ENCODE measurements at regions not wholly inside any gene's neighbourhood (a gene's known extent, or its start where the extent isn't known, plus 50 kb on each side); places are given as distances from the start of the nearest gene placed in this dataset.
"Not testable (repeated sequence)": the region's sequence is repeated elsewhere in the genome, so short reads cannot be mapped to it uniquely, and the experiment has no call there.

GRCh38 chr18:1774261-1774660 is 797.0 kb downstream of the METTL4 start:
- TF ChIP-seq ZNF274 (IDR thresholded peaks at IDR 0.05; ENCODE audit: low read depth, low read length): no peak
- TF ChIP-seq SUZ12 (IDR thresholded peaks at IDR 0.05; ENCODE audit: extremely low read depth, insufficient read depth, insufficient read length): no peak
- no peak for TF ChIP-seq YY1 (IDR thresholded peaks at IDR 0.05; ENCODE audit: insufficient read depth, insufficient read length)
- Histone ChIP-seq H3K9ac (ENCODE audit: insufficient read length, low read depth) (no peak overlapping the region), H3K36me3 (ENCODE audit: insufficient read depth, insufficient read length, low read length) (no peaks in the 10 kb centered on the region), H3K4me3 (ENCODE audit: insufficient read length, low read depth) (no peak overlapping the region), H3K27me3 (ENCODE audit: insufficient read depth, insufficient read length) (no peaks in the 10 kb centered on the region), H3K4me1 (ENCODE audit: insufficient read depth, insufficient read length) (no peaks in the 10 kb centered on the region), H3K9me3 (ENCODE audit: insufficient read depth, low read length) (no peaks in the 10 kb centered on the region)
- no peak for DNase-seq (ENCODE audit: low read depth, low spot score)

GRCh38 chr18:1777843-1778242 is 793.5 kb downstream of the METTL4 start:
- TF ChIP-seq SUZ12 (IDR thresholded peaks at IDR 0.05; ENCODE audit: extremely low read depth, insufficient read depth, insufficient read length) (no peak), YY1 (IDR thresholded peaks at IDR 0.05; ENCODE audit: insufficient read depth, insufficient read length) (no peak), ZNF274 (IDR thresholded peaks at IDR 0.05; ENCODE audit: low read depth, low read length) (no peak)
- Histone ChIP-seq H3K9me3 (ENCODE audit: insufficient read depth, low read length) (no peaks in the 10 kb centered on the region), H3K4me3 (ENCODE audit: insufficient read length, low read depth) (no peak overlapping the region), H3K4me1 (ENCODE audit: insufficient read depth, insufficient read length) (no peaks in the 10 kb centered on the region), H3K27me3 (ENCODE audit: insufficient read depth, insufficient read length) (no peaks in the 10 kb centered on the region), H3K9ac (ENCODE audit: insufficient read length, low read depth) (no peak overlapping the region), H3K36me3 (ENCODE audit: insufficient read depth, insufficient read length, low read length) (no peaks in the 10 kb centered on the region)
- no peak for DNase-seq (ENCODE audit: low read depth, low spot score)

GRCh38 chr18:1778496-1779178 is 792.7 kb downstream of the METTL4 start:
- H3K36me3 ChIP-seq (ENCODE audit: insufficient read depth, insufficient read length, low read length): no peaks in the 10 kb centered on the region
- no peak overlapping the region for H3K4me3 ChIP-seq (ENCODE audit: insufficient read length, low read depth)
- no peak for DNase-seq (ENCODE audit: low read depth, low spot score)
- no peak overlapping the region for H3K9ac ChIP-seq (ENCODE audit: insufficient read length, low read depth)
- TF ChIP-seq SUZ12 (IDR thresholded peaks at IDR 0.05; ENCODE audit: extremely low read depth, insufficient read depth, insufficient read length) (no peak), YY1 (IDR thresholded peaks at IDR 0.05; ENCODE audit: insufficient read depth, insufficient read length) (no peak), ZNF274 (IDR thresholded peaks at IDR 0.05; ENCODE audit: low read depth, low read length) (no peak)
- no peaks in the 10 kb centered on the region for H3K4me1 ChIP-seq (ENCODE audit: insufficient read depth, insufficient read length)
- no peaks in the 10 kb centered on the region for H3K9me3 ChIP-seq (ENCODE audit: insufficient read depth, low read length)
- no peaks in the 10 kb centered on the region for H3K27me3 ChIP-seq (ENCODE audit: insufficient read depth, insufficient read length)

GRCh38 chr18:1779587-1779986 is 791.7 kb downstream of the METTL4 start:
- no peaks in the 10 kb centered on the region for H3K27me3 ChIP-seq (ENCODE audit: insufficient read depth, insufficient read length)
- no peak overlapping the region for H3K4me3 ChIP-seq (ENCODE audit: insufficient read length, low read depth)
- DNase-seq (ENCODE audit: low read depth, low spot score): no peak
- no peak overlapping the region for H3K9ac ChIP-seq (ENCODE audit: insufficient read length, low read depth)
- no peaks in the 10 kb centered on the region for H3K4me1 ChIP-seq (ENCODE audit: insufficient read depth, insufficient read length)
- TF ChIP-seq SUZ12 (IDR thresholded peaks at IDR 0.05; ENCODE audit: extremely low read depth, insufficient read depth, insufficient read length): no peak
- TF ChIP-seq ZNF274 (IDR thresholded peaks at IDR 0.05; ENCODE audit: low read depth, low read length): no peak
- no peak for TF ChIP-seq YY1 (IDR thresholded peaks at IDR 0.05; ENCODE audit: insufficient read depth, insufficient read length)
- no peaks in the 10 kb centered on the region for H3K36me3 ChIP-seq (ENCODE audit: insufficient read depth, insufficient read length, low read length)
- no peaks in the 10 kb centered on the region for H3K9me3 ChIP-seq (ENCODE audit: insufficient read depth, low read length)

GRCh38 chr18:1784113-1784512 is 787.2 kb downstream of the METTL4 start:
- no peak for DNase-seq (ENCODE audit: low read depth, low spot score)
- H3K4me3 ChIP-seq (ENCODE audit: insufficient read length, low read depth): no peak overlapping the region
- no peaks in the 10 kb centered on the region for H3K36me3 ChIP-seq (ENCODE audit: insufficient read depth, insufficient read length, low read length)
- H3K9ac ChIP-seq (ENCODE audit: insufficient read length, low read depth): no peak overlapping the region
- no peaks in the 10 kb centered on the region for H3K9me3 ChIP-seq (ENCODE audit: insufficient read depth, low read length)
- no peaks in the 10 kb centered on the region for H3K27me3 ChIP-seq (ENCODE audit: insufficient read depth, insufficient read length)
- TF ChIP-seq YY1 (IDR thresholded peaks at IDR 0.05; ENCODE audit: insufficient read depth, insufficient read length): no peak
- no peak for TF ChIP-seq SUZ12 (IDR thresholded peaks at IDR 0.05; ENCODE audit: extremely low read depth, insufficient read depth, insufficient read length)
- TF ChIP-seq ZNF274 (IDR thresholded peaks at IDR 0.05; ENCODE audit: low read depth, low read length): no peak
- no peaks in the 10 kb centered on the region for H3K4me1 ChIP-seq (ENCODE audit: insufficient read depth, insufficient read length)

- H3K36me3 ChIP-seq (ENCODE audit: insufficient read depth, insufficient read length, low read length); H3K9ac ChIP-seq (ENCODE audit: insufficient read length, low read depth); H3K4me3 ChIP-seq (ENCODE audit: insufficient read length, low read depth); DNase-seq (ENCODE audit: low read depth, low spot score); H3K9me3 ChIP-seq (ENCODE audit: insufficient read depth, low read length); H3K4me1 ChIP-seq (ENCODE audit: insufficient read depth, insufficient read length); H3K27me3 ChIP-seq (ENCODE audit: insufficient read depth, insufficient read length): not testable (repeated sequence)
These were observed 785.3 kb downstream of the METTL4 start for GRCh38 chr18:1785980-1786379.

- Histone ChIP-seq H3K9me3 (ENCODE audit: insufficient read depth, low read length) (no peaks in the 10 kb centered on the region), H3K4me3 (ENCODE audit: insufficient read length, low read depth) (no peak overlapping the region), H3K4me1 (ENCODE audit: insufficient read depth, insufficient read length) (no peaks in the 10 kb centered on the region), H3K27me3 (ENCODE audit: insufficient read depth, insufficient read length) (no peaks in the 10 kb centered on the region), H3K36me3 (ENCODE audit: insufficient read depth, insufficient read length, low read length) (no peaks in the 10 kb centered on the region), H3K9ac (ENCODE audit: insufficient read length, low read depth) (no peak overlapping the region)
- DNase-seq (ENCODE audit: low read depth, low spot score): no peak
- TF ChIP-seq YY1 (IDR thresholded peaks at IDR 0.05; ENCODE audit: insufficient read depth, insufficient read length) (no peak), SUZ12 (IDR thresholded peaks at IDR 0.05; ENCODE audit: extremely low read depth, insufficient read depth, insufficient read length) (no peak), ZNF274 (IDR thresholded peaks at IDR 0.05; ENCODE audit: low read depth, low read length) (no peak)
These were observed 774.7 kb downstream of the METTL4 start for GRCh38 chr18:1796636-1797035.

All from NT2/D1 (cell line).